ENCODE measurements at regions not wholly inside any gene's neighbourhood (a gene's known extent, or its start where the extent isn't known, plus 50 kb on each side); places are given as distances from the start of the nearest gene placed in this dataset.

DNA sequence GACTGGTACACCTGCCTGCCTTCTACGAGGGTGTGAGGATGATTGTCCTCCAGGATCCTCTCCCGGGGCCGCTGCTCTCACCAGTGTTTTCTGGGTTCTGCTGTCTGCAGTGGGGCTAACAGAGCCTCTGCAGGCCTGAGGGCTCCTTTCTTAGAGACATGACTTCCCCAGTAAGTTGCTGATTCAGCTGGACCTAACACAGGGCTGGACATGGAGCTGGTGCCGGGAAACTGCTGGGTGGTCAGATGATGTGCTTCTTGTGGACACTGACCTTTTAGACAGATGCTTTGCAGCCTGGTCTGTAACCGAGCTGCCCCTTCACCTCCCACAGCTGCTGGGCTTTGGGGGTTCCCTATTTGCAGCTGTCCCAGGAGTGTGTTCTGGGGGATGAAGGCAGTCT lies 71.5 kb downstream of the FOXL1 start:
- Histone ChIP-seq H3K4me1 (ENCODE audit: control insufficient read depth, insufficient read depth, low read length) (no peaks in the 10 kb centered on the region), H3K27me3 (ENCODE audit: control insufficient read depth, insufficient read depth, low read length) (no peaks in the 10 kb centered on the region), H3K4me2 (ENCODE audit: low read length) (no peak overlapping the region), H3K9me3 (replicated peaks; ENCODE audit: low read length) (no peaks in the 10 kb centered on the region), H3K9ac (ENCODE audit: low read depth, low read length) (no peak overlapping the region), H3K36me3 (ENCODE audit: insufficient read depth, low read length) (no peaks in the 10 kb centered on the region), H3K4me3 (ENCODE audit: low read length) (no peak overlapping the region)

DNA sequence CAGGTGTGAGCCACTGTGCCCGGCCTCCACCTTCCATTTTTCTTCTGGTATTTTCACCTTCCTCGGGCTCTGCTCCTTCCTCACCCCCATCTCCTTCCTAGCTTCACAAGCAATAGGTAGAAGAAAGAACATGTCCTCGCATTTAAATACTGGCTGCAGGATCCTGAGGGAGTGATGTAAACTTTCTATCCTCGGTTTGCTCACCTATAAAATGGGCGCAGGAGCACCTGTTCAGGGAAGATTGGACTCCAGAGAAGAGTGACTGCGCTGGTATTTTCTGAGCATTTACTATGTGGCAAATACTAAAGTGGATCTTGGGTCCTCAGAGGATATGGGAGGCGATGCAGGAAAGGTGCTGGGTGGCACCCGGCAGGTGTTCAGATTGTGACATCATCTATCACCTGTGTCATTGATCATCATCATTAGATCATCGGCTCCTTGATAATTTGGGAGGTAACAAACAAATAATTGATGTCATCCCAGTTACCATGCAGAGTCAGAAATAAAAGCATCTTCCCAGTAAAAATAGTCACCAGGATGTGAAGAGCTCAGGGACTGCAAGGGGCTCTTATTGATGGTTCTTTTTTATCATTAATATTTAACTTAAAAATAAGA lies 72.8 kb downstream of the FOXL1 start:
- Histone ChIP-seq H3K27me3 (ENCODE audit: control insufficient read depth, insufficient read depth, low read length) (no peaks in the 10 kb centered on the region), H3K36me3 (ENCODE audit: insufficient read depth, low read length) (no peaks in the 10 kb centered on the region), H3K4me2 (ENCODE audit: low read length) (no peak overlapping the region)

DNA sequence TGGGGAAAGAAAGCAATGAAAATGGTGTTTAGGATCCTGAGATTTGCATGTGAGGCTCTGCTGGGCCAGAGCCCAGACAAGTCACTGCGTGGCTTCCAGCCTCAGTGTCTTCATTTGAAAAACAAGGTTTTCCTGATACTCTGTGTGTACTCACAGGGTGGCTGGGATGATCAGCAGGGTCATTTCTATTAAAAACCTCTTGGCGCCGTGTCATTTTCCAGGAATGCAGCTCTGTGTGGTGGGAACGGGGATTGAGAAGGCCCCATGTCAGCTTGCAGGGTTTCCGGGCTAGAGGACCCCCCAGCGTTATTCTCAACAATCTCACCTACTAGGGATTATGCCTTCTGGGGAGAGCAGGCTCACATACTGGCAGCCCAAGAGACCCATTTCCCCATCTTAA lies 73.5 kb downstream of the FOXL1 start:
- no peak overlapping the region for H3K4me3 ChIP-seq (ENCODE audit: low read length)

More for the DNA sequence above, 72.8 kb downstream of the FOXL1 start:
- H3K9ac ChIP-seq (ENCODE audit: low read depth, low read length) = no peak overlapping the region
- H3K9me3 ChIP-seq (replicated peaks; ENCODE audit: low read length) = no peaks in the 10 kb centered on the region
- H3K4me3 ChIP-seq (ENCODE audit: low read length) = no peak overlapping the region
- H3K4me1 ChIP-seq (ENCODE audit: control insufficient read depth, insufficient read depth, low read length) = no peaks in the 10 kb centered on the region

DNA sequence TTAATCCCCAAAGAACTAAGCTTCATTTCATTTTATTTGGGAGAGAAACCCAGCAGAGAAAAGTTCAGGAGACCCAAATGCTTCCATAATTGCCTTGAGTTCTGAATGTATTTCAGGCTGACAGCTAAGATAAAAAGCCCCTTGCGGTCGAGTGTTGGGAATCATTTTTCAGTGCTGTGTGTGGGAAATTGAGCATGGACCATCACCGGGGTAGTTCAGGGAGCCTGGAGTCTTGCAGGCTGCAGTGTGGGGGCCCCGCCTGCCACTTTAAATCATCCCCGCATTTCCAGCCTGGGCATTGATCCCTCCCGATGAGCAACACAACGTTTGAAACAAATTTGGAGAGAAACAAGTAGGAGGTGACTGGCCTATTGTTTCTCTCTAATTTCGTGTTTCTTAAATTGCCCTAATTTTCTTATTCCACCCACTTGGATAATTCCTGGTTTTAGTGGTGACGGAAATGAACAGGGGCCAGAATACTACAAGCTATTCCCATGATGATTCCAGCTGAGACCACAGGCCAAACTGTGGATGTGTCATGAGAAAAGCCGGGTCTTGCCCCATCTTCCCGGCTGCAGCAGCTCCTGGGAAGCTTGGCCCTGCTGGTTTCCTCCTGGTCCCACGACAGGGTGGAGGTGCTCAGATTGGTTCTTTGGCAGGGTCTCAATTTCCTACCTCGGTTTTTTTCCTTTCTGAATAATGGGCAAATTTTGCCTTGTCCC lies 75.1 kb downstream of the FOXL1 start:
- H3K36me3 ChIP-seq (ENCODE audit: insufficient read depth, low read length) = no peaks in the 10 kb centered on the region
- H3K27me3 ChIP-seq (ENCODE audit: control insufficient read depth, insufficient read depth, low read length) = no peaks in the 10 kb centered on the region
- H3K4me2 ChIP-seq (ENCODE audit: low read length) = no peak overlapping the region
- H3K4me3 ChIP-seq (ENCODE audit: low read length) = no peak overlapping the region
- H3K9me3 ChIP-seq (replicated peaks; ENCODE audit: low read length) = no peaks in the 10 kb centered on the region
- H3K4me1 ChIP-seq (ENCODE audit: control insufficient read depth, insufficient read depth, low read length) = no peaks in the 10 kb centered on the region
- H3K9ac ChIP-seq (ENCODE audit: low read depth, low read length) = no peak overlapping the region

More for the DNA sequence above, 73.5 kb downstream of the FOXL1 start:
- Histone ChIP-seq H3K4me1 (ENCODE audit: control insufficient read depth, insufficient read depth, low read length) (no peaks in the 10 kb centered on the region), H3K36me3 (ENCODE audit: insufficient read depth, low read length) (no peaks in the 10 kb centered on the region), H3K9ac (ENCODE audit: low read depth, low read length) (no peak overlapping the region), H3K4me2 (ENCODE audit: low read length) (no peak overlapping the region), H3K27me3 (ENCODE audit: control insufficient read depth, insufficient read depth, low read length) (no peaks in the 10 kb centered on the region), H3K9me3 (replicated peaks; ENCODE audit: low read length) (no peaks in the 10 kb centered on the region)

DNA sequence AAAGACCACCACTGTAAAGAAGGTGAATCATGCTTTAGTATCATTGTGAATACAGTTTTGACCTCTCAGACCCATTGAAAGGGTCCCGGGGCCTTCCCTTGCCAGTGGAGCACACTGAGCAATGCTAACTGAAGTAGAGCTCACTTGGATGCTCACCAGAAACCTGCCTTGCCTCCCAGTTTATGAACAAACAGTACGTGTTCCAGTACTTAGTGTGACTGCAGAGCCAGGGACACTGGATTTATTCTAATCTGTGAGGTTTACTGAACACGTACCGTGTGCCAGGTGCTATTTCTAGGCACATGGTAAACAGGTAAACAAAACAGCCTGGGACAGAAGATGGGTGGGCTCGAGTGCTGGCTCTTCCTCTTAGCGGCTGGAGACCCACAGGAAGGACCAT lies 79.6 kb downstream of the FOXL1 start:
- no peaks in the 10 kb centered on the region for H3K9me3 ChIP-seq (replicated peaks; ENCODE audit: low read length)
- peaks cover 19% of the 10 kb centered on the region for H3K4me1 ChIP-seq (ENCODE audit: control insufficient read depth, insufficient read depth, low read length)
- H3K9ac ChIP-seq (ENCODE audit: low read depth, low read length) = no peak overlapping the region
- no peak overlapping the region for H3K4me3 ChIP-seq (ENCODE audit: low read length)
- no peak overlapping the region for H3K4me2 ChIP-seq (ENCODE audit: low read length)
- H3K36me3 ChIP-seq (ENCODE audit: insufficient read depth, low read length) = no peaks in the 10 kb centered on the region
- H3K27me3 ChIP-seq (ENCODE audit: control insufficient read depth, insufficient read depth, low read length) = no peaks in the 10 kb centered on the region

DNA sequence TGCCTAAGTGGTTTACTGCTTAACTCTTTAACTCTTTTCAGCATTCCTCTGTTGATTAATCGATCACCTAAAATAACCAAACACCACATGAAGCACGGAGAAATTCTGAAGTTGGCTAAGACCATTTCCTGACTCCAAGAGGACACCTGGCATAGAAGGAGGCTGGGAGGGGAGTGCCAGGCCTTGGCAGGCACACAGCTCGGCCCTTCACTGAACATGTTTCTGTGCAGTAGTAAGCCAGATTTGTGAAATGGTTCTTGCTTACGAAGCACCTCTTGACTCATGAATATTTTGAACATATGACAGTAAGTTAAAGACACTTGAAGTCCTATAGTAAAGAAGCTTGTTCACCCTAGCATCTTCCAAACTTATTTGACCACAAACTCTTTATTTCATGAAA lies 82.3 kb downstream of the FOXL1 start:
- Histone ChIP-seq H3K4me1 (ENCODE audit: control insufficient read depth, insufficient read depth, low read length) (peaks cover 43% of the 10 kb centered on the region), H3K27me3 (ENCODE audit: control insufficient read depth, insufficient read depth, low read length) (no peaks in the 10 kb centered on the region), H3K4me2 (ENCODE audit: low read length) (no peak overlapping the region), H3K9ac (ENCODE audit: low read depth, low read length) (no peak overlapping the region), H3K4me3 (ENCODE audit: low read length) (no peak overlapping the region), H3K36me3 (ENCODE audit: insufficient read depth, low read length) (no peaks in the 10 kb centered on the region), H3K9me3 (replicated peaks; ENCODE audit: low read length) (no peaks in the 10 kb centered on the region)

DNA sequence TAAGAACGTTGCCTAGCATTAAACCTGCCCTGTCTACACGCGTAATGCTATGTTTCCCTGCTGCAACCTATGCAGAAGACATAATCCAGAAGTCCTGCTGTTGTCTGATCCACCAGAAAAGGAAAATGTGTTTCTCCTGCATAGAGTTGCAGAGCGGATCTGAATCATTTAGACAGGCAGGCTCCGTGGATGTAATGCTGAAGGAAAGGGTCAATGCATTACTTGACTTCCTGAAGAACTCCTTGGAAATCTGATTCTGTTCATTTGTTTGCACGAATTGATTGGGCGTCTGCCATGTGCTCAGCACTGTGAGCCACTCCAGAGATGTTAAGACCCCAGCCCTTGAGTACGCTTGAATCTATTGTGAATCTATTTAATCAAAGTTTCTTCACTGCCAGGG lies 83.4 kb downstream of the FOXL1 start:
- H3K4me3 ChIP-seq (ENCODE audit: low read length) = no peak overlapping the region
- no peaks in the 10 kb centered on the region for H3K36me3 ChIP-seq (ENCODE audit: insufficient read depth, low read length)
- H3K9me3 ChIP-seq (replicated peaks; ENCODE audit: low read length) = no peaks in the 10 kb centered on the region
- H3K4me2 ChIP-seq (ENCODE audit: low read length) = peak overlapping the region; percentile 17
- H3K4me1 ChIP-seq (ENCODE audit: control insufficient read depth, insufficient read depth, low read length) = peaks cover 54% of the 10 kb centered on the region
- peak overlapping the region; percentile 9 for H3K9ac ChIP-seq (ENCODE audit: low read depth, low read length)
- H3K27me3 ChIP-seq (ENCODE audit: control insufficient read depth, insufficient read depth, low read length) = no peaks in the 10 kb centered on the region

DNA sequence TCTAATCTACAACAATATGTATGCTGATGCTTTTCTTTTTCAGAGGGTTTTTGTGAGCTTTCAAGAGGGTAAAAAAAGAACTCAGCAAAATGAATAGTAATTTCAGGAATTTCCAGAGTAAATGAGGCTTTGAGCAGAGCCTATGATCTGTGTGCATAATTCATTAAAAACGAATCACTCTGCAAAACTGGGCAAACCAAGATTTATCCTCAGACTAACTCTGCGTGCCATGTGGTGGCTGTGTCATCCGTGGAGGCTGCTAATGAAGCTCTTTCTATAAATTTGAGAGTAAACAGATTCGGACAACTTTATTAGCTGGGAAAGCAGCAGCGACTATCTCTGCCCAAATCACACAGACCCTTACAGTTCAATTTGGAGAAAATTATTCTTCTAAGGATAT lies 83.8 kb downstream of the FOXL1 start:
- Histone ChIP-seq H3K4me3 (ENCODE audit: low read length) (no peak overlapping the region), H3K9me3 (replicated peaks; ENCODE audit: low read length) (no peaks in the 10 kb centered on the region), H3K9ac (ENCODE audit: low read depth, low read length) (peak overlapping the region; percentile 9), H3K27me3 (ENCODE audit: control insufficient read depth, insufficient read depth, low read length) (no peaks in the 10 kb centered on the region), H3K4me1 (ENCODE audit: control insufficient read depth, insufficient read depth, low read length) (peaks cover 59% of the 10 kb centered on the region), H3K36me3 (ENCODE audit: insufficient read depth, low read length) (no peaks in the 10 kb centered on the region), H3K4me2 (ENCODE audit: low read length) (no peak overlapping the region)

DNA sequence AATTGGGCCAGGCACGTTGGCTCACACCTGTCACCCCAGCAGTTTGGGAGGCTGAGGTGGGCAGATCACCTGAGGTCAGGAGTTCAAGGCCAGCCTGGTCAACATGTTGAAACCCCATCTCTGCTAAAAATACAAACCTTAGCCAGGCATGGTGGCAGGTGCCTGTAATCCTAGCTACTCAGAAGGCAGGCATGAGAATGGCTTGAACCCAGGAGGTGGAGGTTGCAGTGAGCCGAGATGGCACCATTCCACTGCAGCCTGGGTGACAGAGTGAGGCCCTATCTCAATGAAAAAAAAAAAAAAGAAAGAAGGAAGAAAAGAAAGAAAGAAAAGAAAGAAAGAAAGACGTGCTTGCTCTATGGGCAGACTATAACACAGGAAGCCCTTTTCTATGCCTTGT lies 84.4 kb downstream of the FOXL1 start:
- Histone ChIP-seq H3K9me3 (replicated peaks; ENCODE audit: low read length) (no peaks in the 10 kb centered on the region), H3K27me3 (ENCODE audit: control insufficient read depth, insufficient read depth, low read length) (no peaks in the 10 kb centered on the region), H3K4me2 (ENCODE audit: low read length) (no peak overlapping the region), H3K4me1 (ENCODE audit: control insufficient read depth, insufficient read depth, low read length) (peaks cover 62% of the 10 kb centered on the region), H3K4me3 (ENCODE audit: low read length) (no peak overlapping the region), H3K9ac (ENCODE audit: low read depth, low read length) (peak overlapping the region; percentile 9), H3K36me3 (ENCODE audit: insufficient read depth, low read length) (no peaks in the 10 kb centered on the region)

DNA sequence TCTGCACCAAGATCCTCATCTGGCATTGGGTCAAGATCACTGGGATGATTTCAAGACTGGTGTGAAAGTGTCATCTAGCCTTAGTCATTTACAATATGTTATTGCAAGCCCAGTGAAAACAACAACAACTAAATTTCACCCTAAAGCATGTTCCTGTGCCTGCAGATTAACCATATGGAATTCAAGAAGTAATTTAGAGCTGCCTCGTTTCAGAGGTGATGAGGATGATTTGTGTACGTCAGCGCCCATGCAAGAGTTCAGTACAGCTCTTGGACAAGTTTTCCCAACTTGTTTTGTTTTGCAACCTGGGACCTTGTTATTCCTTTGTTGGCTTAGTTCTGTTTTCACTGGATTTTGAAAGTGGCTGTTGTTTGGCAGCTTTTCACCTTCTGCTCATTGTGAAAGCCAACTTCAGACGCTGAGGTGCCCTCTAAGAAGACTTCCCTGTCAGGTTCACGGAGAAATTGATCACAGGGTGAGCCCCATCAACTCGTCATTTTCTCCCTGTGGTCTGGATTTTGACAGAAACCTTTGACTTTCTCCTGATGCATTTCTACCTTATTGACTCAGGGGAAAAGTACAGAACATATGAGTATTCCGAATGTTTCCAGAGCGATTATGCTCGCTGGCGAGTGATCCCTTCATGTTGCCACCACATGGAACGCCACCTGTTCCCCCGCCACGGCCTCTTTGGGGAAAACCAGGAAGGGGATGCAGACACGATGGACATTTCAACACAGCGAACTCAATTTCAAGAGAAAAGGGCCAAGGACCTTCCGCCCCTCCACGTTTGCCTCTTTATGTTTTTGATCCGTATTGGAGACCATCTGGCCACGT lies 85.6 kb downstream of the FOXL1 start:
- peak overlapping the region; percentile 55 for H3K4me3 ChIP-seq (ENCODE audit: low read length)
- H3K36me3 ChIP-seq (ENCODE audit: insufficient read depth, low read length) = no peaks in the 10 kb centered on the region
- H3K4me1 ChIP-seq (ENCODE audit: control insufficient read depth, insufficient read depth, low read length) = peaks cover 65% of the 10 kb centered on the region
- H3K9ac ChIP-seq (ENCODE audit: low read depth, low read length) = peak overlapping the region; percentile 85
- H3K27me3 ChIP-seq (ENCODE audit: control insufficient read depth, insufficient read depth, low read length) = no peaks in the 10 kb centered on the region
- H3K4me2 ChIP-seq (ENCODE audit: low read length) = peak overlapping the region; percentile 76
- no peaks in the 10 kb centered on the region for H3K9me3 ChIP-seq (replicated peaks; ENCODE audit: low read length)

DNA sequence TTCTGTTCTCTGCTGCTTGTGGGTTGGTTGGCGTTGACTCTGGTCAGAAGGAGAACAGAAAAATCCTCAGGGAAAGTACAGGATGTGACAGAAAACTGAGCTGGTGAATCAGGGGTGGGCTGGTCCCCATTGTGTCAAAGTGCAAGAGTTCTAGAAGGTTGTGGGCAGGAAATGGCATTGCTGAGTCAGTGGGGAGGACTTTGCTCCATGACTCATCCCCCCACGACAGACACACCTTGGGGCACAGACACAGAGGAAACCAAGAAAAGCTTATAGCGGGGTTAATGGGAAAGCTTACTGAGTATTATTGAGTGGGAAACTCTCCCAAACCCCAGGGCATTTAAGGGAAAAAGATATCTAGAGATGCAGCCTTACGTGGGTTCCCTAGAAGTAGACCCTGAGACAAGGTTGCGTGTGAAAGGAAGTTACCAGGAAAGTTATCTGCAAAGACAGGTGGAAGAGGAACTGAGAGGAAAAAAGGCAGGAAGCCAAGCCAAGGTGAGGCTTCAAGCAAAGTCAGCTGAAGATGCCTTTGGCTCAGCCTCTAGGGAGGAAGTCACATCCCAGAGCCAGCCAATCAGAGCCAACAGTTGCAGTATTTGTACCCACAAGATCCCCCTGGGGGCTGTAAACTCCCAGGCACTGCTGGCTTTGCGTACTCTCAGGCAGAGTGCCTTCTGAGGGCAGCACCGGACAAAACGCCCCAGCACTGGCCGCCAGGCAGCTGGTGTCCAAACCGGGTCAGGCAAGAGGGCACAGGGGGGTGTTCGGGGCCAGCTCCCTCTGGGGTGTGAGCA lies 86.4 kb downstream of the FOXL1 start:
- Histone ChIP-seq H3K4me1 (ENCODE audit: control insufficient read depth, insufficient read depth, low read length) (peaks cover 72% of the 10 kb centered on the region), H3K4me3 (ENCODE audit: low read length) (peak overlapping the region; percentile 55), H3K27me3 (ENCODE audit: control insufficient read depth, insufficient read depth, low read length) (no peaks in the 10 kb centered on the region)

More for the DNA sequence above, 86.4 kb downstream of the FOXL1 start:
- H3K9me3 ChIP-seq (replicated peaks; ENCODE audit: low read length) = no peaks in the 10 kb centered on the region
- H3K36me3 ChIP-seq (ENCODE audit: insufficient read depth, low read length) = no peaks in the 10 kb centered on the region
- peak overlapping the region; percentile 85 for H3K9ac ChIP-seq (ENCODE audit: low read depth, low read length)
- H3K4me2 ChIP-seq (ENCODE audit: low read length) = peak overlapping the region; percentile 76
